HG02763 (cell line): ENCODE measurements at regions not wholly inside any gene's neighbourhood (a gene's known extent, or its start where the extent isn't known, plus 50 kb on each side); places are given as distances from the start of the nearest gene placed in this dataset.
A peak's percentile ranks its signal among the peaks of the same experiment; 100 is the strongest.

ENCODE experiments used
- ATAC-seq: cut with Tn5 transposase; IDR thresholded peaks from one replicate; pipeline ENCODE4 v1.9.1; 2021; ENCODE audit warnings: mild to moderate bottlenecking, moderate library complexity; ENCODE audit not compliant: unreplicated experiment

- no peak for ATAC-seq
These were observed 84.4 kb upstream of the RAD23B start for GRCh38 chr9:107198718-107199117.

- ATAC-seq, result no peak
These were observed 75.0 kb upstream of the RAD23B start for GRCh38 chr9:107208121-107208520.

- no peak for ATAC-seq
These were observed 72.3 kb upstream of the RAD23B start for GRCh38 chr9:107210775-107211174.

- no peak for ATAC-seq
These were observed 71.7 kb upstream of the RAD23B start for GRCh38 chr9:107211284-107211923.

- ATAC-seq, result no peak
These were observed 70.5 kb upstream of the RAD23B start for GRCh38 chr9:107212613-107213012.

- no peak for ATAC-seq
These were observed 70.0 kb upstream of the RAD23B start for GRCh38 chr9:107213080-107213479.

GRCh38 chr9:107213561-107214028 is 69.5 kb upstream of the RAD23B start:
- ATAC-seq, result peak; percentile 92

GRCh38 chr9:107214381-107214780 is 68.7 kb upstream of the RAD23B start:
- no peak for ATAC-seq

- ATAC-seq, result no peak
These were observed 68.2 kb upstream of the RAD23B start for GRCh38 chr9:107214915-107215314.

- ATAC-seq, result no peak
These were observed 67.7 kb upstream of the RAD23B start for GRCh38 chr9:107215381-107215780.

GRCh38 chr9:107216329-107216728 is 66.8 kb upstream of the RAD23B start:
- no peak for ATAC-seq

GRCh38 chr9:107218829-107219485 is 64.1 kb upstream of the RAD23B start:
- peak; percentile 84 for ATAC-seq

- peak; percentile 45 for ATAC-seq
These were observed 63.5 kb upstream of the RAD23B start for GRCh38 chr9:107219486-107220077.

- ATAC-seq, result no peak
These were observed 61.8 kb upstream of the RAD23B start for GRCh38 chr9:107221321-107221720.

GRCh38 chr9:107222020-107222522 is 61.0 kb upstream of the RAD23B start:
- no peak for ATAC-seq

GRCh38 chr9:107223381-107223780 is 59.7 kb upstream of the RAD23B start:
- ATAC-seq, result no peak

GRCh38 chr9:107224252-107224651 is 58.8 kb upstream of the RAD23B start:
- no peak for ATAC-seq

GRCh38 chr9:107226421-107226820 is 56.7 kb upstream of the RAD23B start:
- ATAC-seq, result no peak

- no peak for ATAC-seq
These were observed 55.3 kb upstream of the RAD23B start for GRCh38 chr9:107227774-107228173.

- ATAC-seq, result no peak
These were observed 54.5 kb upstream of the RAD23B start for GRCh38 chr9:107228496-107229039.

GRCh38 chr9:107229241-107229741 is 53.8 kb upstream of the RAD23B start:
- no peak for ATAC-seq
